Globus pallidus (tissue), 1 donor: ENCODE measurements at regions not wholly inside any gene's neighbourhood (a gene's known extent, or its start where the extent isn't known, plus 50 kb on each side); places are given as distances from the start of the nearest gene placed in this dataset.
A peak's percentile ranks its signal among the peaks of the same experiment; 100 is the strongest.

ENCODE experiments used
- DNase-seq: peaks from one replicate; pipeline ENCODE4 v3.0.0-alpha.2; 2015; ENCODE audit warnings: low spot score

DNA sequence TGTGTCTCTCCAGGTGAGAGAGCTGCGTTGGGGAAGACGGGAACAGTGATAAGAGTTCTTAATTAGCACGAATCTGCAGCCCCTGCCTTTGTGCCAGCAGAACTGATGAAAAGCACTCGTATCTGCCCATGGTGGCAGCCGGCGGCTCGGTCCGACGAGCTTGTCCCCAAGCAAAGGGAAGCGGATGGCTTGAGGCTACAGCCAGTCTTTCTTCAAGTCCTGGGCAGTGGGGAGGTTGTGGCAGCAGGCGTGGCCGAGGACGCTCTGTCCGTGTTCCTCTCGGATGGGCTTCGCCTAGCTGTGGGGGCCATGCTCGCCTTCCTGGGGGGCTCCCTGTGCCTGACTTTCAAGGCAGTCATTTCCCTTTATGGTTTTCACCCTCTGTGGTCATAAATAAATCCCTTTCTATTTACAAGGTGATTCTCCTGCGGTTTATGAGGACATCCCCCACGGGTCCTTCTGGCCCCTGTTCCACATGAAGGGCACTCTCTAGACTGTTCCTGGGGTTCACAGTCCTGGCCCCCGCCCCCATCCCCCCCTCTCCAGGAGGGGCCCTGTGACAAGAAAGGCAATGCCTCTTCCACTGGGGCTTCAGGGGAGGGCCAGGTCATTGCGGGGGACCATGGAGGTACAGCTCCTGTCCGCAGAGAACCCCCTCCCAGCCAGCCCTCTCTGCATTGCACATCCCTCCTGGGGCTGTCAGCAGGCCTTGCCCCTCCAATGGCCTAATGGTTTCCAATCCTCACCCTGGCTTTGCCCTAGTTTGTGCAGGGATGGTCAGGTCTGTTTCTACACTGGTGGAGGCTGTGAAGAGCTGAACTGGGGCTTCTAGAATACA, 1212.3 kb downstream of the BRD1 start:
- no peak for DNase-seq

DNA sequence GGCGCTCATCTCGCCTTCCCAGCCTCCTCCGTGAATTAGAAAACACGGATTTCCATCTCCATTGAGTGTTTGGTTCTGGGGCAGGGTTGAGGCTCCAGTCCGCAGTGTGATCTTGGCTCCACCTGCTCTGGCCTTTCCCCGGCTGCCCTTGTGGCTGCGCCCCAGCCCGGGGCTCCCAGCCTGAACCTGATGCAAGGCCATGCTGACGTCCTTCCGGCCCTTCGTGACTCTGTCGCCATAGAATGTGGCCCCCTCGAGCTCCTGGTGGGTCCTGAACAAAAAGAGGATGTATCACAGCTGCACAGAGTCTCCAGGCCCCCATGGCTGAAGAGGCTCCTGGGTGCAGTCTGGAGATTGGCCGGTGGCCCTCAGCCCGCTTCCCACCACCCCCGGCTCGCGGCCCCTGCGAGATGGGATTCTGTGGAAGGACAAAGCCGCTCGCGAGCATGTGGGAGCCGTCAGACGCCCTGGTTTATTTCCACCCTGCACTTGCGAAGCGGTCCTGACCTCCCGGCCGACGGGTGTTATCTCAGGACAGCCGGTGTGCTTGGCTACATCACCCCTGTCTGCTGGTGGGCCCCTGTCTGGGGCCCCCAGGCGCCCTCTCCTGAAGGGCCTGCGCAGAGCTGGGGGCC, 1214.0 kb downstream of the BRD1 start:
- DNase-seq = no peak

DNA sequence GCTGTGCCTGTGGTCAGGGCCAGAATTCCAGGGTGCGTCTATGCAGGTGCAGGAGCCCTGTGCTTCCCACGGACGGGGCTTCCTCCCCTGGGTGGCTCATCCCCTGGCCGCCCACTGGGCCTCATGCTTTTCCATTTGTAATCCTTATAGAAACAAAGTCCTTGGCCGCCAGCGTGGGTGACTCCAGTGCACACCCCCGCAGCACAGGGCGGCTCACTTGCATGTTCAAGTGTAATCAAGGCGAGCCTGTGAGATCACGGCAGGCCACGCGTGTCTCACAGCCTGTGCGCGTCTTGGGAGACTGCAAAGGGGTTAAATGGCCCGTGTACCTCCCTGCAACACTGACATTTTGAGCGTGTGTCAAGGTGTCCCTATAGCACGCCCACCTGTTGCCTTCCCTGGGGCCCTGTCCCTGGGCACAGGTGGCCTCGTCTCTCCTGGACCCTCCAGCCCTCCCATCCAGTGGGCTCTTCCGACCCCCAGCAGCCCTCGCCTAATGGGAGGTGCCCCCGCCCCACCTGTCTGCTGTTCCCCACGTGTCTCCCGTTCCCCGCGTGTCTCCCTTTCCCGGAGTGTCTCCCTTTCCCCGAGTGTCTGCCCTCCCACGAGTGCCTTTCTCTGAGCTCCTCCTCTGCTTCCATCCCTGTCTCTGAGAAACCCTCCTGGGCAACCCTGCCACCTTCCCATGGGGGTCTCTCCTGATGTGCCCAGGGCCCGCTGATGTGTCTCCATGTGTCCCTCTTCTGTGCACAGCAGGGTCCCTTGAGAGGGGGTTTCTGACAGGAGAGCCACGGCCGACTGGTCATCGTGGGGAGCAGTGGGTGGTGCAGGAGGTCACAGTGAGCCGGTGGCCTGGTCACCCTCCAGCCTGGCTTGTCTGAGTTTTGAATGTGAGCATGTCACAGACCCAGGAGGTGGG, 1215.3 kb downstream of the BRD1 start:
- DNase-seq = no peak

DNA sequence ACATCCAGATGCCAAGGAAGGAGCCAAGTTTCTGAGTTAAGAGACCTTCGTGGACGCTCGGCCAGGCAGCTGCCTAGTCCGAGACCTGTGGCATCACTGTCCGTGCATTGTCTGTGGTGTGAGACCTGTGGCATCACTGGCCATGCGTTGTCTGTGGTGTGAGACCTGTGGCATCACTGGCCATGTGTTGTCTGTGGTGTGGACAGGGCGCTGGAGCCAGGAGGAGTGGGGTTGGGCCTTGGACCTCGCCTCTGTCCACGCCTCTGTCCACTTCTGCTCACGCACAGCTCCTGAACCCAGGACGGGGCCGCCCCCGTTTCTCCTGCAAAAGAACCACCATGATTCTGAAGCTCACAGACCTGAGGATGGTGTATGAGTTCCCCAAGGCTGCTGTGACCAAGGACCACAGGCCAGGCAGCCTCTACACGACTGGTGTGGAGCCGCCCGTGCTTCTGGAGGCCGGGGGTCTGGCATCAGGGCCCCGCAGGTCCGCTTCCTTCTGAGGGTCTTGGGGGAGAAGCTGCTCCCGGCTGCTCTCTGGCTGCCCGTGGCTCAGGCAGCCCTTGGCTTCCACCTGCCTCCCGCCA, 1218.3 kb downstream of the BRD1 start:
- no peak for DNase-seq

DNA sequence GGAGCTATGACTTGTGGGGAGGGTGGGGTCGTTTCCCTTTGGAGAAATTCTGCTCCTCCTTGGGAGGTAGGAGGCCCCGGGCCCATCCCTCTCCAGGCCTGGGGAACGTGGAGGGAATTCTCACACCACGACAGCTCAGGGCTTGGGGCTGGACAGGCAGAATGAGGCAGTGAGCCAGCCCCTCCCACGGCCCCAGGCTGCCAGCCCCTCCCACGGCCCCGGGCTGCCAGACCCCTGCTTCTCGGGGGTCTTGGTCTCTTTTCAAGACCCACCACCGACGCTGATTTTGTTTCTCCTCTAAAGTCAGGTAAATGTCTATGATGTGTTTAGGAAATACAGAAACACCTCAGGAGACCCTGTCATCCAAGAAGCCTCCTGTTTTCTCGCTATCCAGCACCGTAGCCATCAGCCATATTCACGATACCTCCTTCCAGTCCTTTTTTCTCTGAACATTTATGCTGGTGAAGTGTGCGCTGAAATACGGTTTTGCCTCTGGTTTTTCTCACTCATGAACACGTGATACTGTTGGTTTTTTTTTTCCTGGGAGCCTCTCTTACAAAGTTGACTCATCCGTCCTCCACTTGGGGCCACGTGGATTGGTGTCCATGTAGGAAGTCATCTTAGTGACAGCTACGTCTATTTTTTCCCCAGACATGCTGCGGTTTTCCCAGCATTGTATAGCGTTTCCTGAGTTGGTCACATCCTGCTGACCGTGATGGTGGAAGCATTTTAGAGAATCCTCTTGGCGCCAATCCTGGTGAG, 1219.6 kb downstream of the BRD1 start:
- DNase-seq = no peak

DNA sequence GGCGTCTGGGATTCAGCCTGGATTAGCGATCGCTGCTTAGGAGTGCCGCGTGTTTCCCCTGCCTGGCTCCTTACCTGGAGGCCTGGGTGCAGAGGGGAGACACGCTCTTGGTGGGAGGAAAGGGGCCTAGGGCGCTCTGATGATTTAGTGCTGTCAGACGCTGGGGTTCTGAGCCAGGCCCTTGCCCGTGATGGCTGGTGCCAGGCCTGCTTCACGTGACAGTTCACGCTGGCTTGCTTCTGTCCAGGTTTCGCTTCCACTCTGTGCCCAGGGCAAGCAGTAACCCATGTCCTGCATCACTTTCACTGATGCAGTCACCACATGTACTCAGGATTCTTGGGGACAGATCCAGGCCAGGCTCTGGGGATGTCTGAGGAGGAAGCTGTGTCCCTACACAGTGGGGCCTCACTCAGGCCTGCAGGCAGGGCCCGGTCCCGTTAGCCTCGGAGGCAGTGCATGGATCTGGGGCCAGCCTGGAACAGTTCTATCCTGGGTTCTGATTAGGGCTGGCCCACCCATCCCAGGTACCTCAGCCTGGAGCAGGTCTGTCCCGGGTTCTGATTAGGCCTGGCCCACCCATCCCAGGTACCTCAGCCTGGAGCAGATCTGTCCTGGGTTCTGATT, 1220.9 kb downstream of the BRD1 start:
- DNase-seq = no peak

DNA sequence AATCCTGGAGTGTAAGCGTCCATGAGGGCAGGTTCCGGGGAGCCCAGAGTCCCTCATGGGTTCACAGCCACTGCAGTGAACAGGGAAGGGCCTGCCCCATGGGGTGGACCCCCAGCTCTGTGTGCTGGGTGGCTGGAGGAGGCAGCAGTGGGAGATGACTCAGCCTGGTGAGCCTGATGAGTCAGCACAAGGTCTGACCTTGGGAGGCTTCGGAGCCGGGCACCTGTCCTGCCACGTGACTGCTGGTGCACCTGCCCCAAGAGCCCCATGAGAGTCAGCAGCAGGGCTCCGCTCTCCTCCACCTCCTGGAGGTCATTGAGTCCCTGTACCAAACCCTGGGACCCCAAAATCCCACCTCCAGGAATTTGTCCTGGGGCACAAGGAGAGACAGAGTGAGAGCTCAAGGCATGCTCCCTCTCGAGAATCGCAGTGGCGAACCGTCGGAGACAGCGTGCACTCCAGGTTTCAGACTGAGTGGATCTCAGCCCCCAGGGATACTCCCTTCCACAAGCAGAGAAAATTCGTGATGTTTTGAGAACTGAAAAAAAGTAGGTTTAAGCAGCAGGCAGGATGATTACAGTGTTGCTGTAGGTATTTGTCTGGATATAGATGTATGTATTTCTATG, 1221.7 kb downstream of the BRD1 start:
- DNase-seq = no peak

DNA sequence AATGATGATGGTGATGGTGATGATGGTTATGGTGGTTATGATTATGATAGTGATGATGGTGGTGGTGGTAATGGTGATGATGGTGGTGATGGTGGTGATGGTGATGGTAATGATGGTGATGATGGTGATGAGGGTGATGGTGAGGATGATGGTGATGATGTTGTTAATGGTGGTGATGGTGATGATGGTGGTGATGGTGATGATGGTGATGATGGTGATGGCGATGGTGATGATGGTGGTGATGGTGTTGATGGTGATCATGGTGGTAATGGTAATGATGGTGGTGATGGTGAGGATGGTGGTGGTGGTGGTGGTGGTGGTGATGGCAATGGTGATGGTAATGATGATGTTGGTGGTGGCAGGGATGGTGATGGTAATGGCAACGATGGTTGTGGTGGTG, 1222.5 kb downstream of the BRD1 start:
- no peak for DNase-seq

DNA sequence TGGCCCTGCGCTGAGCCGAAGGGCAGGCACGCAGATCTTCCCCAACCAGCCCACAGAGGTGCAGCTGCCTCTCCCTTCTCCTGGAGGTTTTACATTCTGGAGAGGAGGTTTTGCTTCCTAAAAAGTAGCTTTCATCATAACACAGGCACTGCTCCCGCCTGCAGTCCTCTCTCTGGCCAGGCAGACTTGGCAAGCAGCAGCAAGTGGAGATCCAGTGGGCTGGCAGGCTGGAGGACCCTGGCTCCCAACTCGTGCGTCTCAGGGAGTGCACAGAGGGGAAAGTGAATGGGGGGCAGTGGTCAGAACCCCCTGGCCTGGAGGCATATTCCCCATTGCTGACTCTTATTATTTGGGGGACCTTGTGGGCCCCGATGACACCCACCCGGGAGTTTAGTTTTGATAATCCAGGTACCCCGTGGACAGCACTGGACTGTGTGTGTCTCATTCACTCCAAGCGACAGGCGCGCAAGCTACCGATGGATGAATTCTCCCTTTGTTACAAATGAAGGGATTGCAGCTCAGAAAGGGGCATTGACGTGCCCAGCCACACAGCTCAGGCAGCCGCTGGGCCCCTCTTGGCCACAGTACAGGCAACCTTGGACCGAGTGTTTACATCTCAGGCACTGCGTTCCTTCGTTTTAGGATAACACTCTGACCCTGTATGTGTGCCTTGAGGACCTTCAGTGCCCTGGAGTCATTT, 1223.9 kb downstream of the BRD1 start:
- peak; percentile 87 for DNase-seq

DNA sequence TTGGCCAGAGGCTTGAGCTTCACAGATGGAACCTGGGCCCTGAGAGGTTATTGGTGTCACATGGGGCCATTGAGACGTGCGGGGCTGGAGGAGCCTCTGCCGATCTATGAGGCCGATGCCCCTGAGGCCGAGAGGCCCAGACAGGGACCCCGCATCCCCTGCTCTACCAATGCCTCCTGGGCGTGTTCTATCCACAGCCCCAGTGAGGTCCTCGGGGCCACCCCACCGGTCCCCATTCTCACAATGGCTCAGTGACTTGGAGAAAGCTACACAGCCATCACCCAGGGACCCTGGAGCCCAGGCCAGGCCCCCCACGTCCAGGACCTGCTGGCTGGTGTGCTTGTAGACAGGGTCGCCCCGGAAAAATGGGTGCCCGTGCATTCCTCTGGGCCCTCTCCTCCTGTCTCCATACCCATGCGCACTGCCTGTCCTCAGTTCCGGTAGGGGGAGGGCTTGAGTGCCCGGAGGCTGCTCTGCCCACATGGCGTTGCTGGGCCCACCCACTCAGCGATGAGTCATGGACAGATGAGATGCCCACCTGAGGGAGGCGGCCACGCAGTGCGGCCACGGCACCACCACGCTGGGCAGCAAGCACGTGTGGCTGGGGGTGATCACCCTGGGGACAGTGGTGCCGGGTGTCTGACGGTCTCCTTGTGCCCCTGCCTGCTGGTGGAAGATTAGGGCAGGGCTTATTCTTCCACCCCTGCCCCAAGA, 1224.7 kb downstream of the BRD1 start:
- DNase-seq = no peak

DNA sequence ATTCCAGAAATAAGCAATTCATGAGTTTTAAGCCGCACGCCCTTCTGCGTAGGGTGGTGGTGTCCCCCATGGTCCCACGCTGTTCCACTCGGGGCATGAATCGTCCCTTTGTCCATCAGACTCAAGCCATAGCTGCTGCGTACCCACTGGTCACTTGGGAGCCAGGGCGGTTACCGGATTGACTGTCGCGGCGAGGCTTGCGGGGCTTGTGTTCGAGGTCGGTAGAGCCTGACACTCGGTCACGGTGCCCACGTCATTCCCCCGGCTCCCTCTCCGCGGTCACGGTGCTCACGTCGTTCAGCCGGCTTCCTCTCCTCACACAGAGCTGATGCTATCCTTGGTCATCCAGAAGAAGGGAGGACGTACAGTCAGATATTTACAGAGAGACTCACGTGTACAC, 1227.0 kb downstream of the BRD1 start:
- peak; percentile 74 for DNase-seq

DNA sequence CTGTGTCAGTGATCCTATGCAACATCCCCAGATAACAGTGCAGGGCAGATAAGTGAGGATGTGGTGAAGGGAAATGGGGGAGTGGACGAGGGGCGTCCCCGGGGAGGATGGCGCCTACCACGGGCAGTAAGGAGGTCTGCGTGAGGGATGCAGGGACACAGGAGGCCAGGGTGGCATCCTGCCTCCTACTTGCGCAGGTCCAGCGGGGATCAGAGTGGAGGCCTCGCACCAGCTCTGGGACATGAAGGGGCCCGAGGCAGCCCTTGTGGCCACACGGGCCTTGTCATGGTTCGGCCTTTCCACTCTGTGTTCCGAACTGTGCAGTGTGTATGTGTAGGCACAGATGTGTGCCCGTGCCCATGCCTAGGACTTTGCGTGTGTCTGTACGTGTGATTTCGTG, 1227.5 kb downstream of the BRD1 start:
- no peak for DNase-seq

DNA sequence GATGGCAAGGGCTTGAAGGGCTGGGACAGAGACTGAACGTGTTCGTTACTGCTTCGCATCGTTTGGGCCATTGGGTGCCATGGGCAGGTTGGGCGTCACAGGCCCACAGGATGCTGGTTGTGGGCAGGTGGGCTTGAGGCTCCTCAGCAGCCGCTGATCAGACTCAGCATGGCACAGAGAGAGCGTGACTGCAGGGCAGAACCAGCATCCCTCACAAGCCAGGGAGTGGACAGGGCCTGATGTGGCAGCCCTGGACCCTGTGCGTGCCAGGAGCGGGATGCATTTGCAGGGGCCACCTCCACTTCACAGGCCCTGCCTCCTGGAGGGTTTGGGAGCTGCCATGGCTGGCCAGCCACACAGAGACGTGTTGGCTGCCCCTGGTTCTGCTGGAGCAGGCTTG, 1228.3 kb downstream of the BRD1 start:
- no peak for DNase-seq

DNA sequence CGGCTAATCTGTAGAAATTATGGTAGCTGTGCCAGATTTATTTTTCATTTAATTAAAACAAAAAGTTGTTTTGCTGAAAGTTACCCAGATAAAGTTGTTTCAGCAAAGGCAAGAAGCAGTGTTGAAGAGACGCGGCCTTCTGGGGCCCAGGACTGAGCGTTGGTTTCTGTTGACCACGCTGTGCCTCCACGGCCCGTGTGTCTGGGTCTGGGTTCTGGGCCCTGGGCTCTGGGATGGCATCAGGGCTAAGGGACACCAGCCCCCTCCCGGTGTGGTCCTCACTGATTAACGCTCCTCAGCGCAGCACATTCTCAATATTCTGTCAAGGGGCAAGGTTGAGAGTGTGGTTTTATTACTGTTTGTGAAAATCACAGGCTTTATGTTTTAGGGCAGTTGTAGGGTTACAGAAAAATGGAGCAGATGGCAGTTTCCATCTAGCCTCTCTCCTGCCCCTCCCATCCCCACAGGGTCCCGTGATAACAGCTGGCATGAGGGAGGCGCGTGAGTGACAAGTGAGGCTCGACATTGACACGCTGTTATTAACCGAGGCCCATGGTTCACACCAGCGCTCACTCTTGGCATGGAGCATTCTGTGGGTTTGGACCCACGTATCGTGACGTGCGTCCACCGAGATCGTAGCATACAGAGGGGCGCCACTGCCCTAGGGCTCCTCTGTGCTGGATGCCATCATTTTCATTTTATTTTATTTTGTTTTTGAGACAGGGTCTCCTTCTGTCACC, 1231.4 kb downstream of the BRD1 start:
- DNase-seq = no peak

DNA sequence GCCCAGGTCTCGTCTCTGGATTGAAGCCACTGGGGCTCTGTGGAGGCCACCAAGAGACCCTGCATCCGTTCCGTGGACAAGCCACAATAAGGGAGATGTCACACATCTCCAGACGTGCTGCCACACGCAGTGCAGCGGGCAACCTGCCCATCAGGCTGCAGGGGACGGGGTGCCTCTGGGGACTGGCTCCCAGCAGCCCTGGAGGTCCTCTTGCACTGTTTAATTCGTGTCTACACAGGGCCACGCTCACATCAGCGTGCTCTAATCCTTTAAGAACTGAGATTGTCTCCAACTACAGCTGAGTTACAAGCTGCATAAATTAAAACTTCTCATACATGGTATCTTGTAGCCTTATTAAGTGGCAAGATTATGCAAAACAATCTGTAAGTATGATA, 1232.2 kb downstream of the BRD1 start:
- no peak for DNase-seq

DNA sequence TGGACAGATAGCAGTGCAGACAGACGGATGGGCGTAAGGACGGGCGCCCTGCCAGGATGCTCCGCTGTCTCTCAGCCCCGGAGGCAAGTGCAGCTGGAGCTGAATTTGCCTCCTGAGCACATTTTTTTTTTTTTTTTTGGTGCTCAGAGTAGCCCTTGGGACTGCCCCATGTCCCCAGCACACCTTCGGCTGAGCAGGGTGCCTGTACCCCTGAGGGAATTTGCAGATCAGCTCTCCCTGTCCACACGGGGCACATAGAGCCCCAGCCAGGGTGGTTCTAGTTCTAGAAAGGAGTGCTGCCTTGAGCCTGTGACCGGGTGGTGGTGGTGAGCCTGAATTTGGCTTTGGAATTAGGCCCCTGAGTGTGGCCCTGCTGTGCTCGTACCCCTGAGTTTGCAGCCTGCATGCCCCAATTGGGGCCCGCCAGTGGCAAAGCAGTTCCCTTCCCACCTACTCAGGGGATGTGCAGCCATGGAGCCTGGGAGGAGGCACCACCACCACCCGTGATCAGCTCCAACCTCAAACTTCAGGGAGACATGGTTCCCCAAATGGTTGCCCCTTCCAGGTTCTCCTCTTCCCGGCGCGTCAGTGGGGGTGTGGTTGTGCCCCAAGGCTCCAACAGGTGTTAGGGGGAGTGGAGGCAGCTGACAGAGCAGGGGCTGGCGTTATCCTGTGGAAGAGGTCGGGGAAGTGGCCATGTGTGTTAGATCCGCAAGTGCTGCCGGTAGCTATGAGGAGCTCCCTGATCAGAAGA, 1232.7 kb downstream of the BRD1 start:
- DNase-seq = no peak

DNA sequence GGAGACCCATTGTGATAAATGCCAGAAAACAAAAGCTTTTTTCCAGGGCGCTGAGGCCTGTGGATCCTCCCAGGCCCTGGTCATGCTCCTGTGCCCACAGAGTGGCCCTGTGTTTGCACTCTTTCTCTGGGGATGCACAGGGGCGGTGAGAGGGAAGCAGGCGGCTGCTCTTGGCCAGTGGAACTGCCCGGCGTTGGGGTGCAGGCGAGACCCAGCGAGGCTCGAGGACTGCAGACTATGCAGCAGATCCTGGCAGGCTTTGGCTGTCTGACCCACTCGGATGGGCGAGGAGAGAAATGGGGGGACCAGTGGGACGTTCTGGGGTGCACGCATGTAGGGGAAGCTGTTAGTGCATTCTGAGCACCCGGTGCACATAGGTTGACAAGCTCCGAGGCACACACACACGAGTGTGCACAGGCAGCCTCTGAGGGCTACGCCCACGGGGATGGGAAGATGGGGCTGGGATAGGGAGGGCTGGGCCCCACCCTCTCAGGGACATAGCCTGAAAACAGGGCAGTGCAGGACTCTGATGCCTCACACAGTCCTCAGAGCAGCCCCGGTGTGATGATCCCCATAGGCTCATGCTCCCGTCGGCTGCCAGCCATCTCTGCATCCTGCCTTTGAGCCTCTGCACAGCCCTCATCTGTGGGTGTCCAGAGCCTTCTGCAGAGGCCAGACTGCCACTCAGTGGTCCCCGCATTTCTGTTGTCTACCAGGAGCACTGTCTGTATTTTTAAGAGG, 1233.5 kb downstream of the BRD1 start:
- no peak for DNase-seq
